ENCODE measurements at regions not wholly inside any gene's neighbourhood (a gene's known extent, or its start where the extent isn't known, plus 50 kb on each side); places are given as distances from the start of the nearest gene placed in this dataset.
"Not testable (repeated sequence)": the region's sequence is repeated elsewhere in the genome, so short reads cannot be mapped to it uniquely, and the experiment has no call there.

DNA sequence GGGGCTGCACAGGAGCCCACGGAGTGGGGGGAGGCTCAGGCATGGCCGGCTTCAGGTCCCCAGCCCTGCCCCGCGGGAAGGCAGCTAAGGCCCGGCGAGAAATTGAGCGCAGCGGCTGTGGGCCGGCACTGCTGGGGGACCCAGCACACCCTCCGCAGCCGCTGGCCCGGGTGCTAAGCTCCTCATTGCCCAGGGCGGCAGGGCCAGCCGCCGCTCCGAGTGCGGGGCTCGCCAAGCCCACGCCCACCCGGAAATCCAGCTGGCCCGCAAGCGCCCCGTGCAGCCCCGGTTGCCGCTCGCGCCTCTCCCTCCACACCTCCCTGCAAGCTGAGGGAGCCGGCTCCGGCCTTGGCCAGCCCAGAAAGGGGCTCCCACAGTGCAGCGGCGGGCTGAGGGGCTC lies 106.0 kb downstream of the FCRL5 start:
- TF ChIP-seq, protein P1, sequence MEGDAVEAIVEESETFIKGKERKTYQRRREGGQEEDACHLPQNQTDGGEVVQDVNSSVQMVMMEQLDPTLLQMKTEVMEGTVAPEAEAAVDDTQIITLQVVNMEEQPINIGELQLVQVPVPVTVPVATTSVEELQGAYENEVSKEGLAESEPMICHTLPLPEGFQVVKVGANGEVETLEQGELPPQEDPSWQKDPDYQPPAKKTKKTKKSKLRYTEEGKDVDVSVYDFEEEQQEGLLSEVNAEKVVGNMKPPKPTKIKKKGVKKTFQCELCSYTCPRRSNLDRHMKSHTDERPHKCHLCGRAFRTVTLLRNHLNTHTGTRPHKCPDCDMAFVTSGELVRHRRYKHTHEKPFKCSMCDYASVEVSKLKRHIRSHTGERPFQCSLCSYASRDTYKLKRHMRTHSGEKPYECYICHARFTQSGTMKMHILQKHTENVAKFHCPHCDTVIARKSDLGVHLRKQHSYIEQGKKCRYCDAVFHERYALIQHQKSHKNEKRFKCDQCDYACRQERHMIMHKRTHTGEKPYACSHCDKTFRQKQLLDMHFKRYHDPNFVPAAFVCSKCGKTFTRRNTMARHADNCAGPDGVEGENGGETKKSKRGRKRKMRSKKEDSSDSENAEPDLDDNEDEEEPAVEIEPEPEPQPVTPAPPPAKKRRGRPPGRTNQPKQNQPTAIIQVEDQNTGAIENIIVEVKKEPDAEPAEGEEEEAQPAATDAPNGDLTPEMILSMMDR (IDR thresholded peaks at IDR 0.05) = not testable (repeated sequence)
- not testable (repeated sequence) for TF ChIP-seq POLR2A (IDR thresholded peaks at IDR 0.05)

Data from lower leg skin (tissue), 3 donors.